Fibroblast of lung (primary cell): ENCODE measurements at regions not wholly inside any gene's neighbourhood (a gene's known extent, or its start where the extent isn't known, plus 50 kb on each side); places are given as distances from the start of the nearest gene placed in this dataset.
A peak's percentile ranks its signal among the peaks of the same experiment; 100 is the strongest.

Experiments used
- DNase-seq, 2 donors: peaks; one replicate each; pipeline versions ENCODE4 v3.0.0 to v3.0.0-alpha.2; 2010; ENCODE audit warnings: low read depth in 2 of 2
- H2AFZ ChIP-seq: 2 replicates; pipeline ENCODE4 v1.5.1; 2012; ENCODE audit warnings: low read length, control low read depth, inconsistent platforms
- H3K27ac ChIP-seq: 2 replicates; pipeline ENCODE4 v1.5.1; 2011; ENCODE audit warnings: low read length, control low read depth; ENCODE audit not compliant: insufficient read depth
- H3K27me3 ChIP-seq: 2 replicates; pipeline ENCODE4 v1.5.1; 2011; ENCODE audit warnings: mild to moderate bottlenecking, low read length; ENCODE audit not compliant: control insufficient read depth, insufficient read depth
- H3K36me3 ChIP-seq: 2 replicates; pipeline ENCODE4 v1.5.1; 2011; ENCODE audit warnings: low read length; ENCODE audit not compliant: control insufficient read depth, insufficient read depth
- H3K4me1 ChIP-seq: 2 replicates; pipeline ENCODE4 v1.5.1; 2011; ENCODE audit warnings: low read length; ENCODE audit not compliant: control insufficient read depth, insufficient read depth; ENCODE audit errors: extremely low read depth
- H3K4me2 ChIP-seq: 2 replicates; pipeline ENCODE4 v1.5.1; 2011; ENCODE audit warnings: low read length, control low read depth; ENCODE audit not compliant: insufficient read depth; ENCODE audit errors: extremely low read depth
- H3K4me3 ChIP-seq, 4 experiments: fragments of 200-600 bp in 1 of 4; sonication (generic) in 1 of 4; replicated peaks in 1 of 4; 2 replicates each; pipeline ENCODE4 v1.5.1; 2011 to 2016; ENCODE audit warnings: low read length in 4 of 4, low read depth in 3 of 4, mild to moderate bottlenecking in 3 of 4, control low read depth in 2 of 4, inconsistent platforms in 1 of 4, mixed read lengths in 1 of 4; ENCODE audit not compliant: insufficient read depth in 1 of 4; ENCODE audit errors: control extremely low read depth in 1 of 4
- H3K79me2 ChIP-seq: 2 replicates; pipeline ENCODE4 v1.5.1; 2012; ENCODE audit warnings: mild to moderate bottlenecking, low read length, inconsistent platforms; ENCODE audit not compliant: control insufficient read depth, insufficient read depth
- H3K9ac ChIP-seq: 2 replicates; pipeline ENCODE4 v1.5.1; 2011; ENCODE audit warnings: mild to moderate bottlenecking, low read length, control low read depth; ENCODE audit not compliant: insufficient read depth
- H3K9me3 ChIP-seq: 2 replicates; pipeline ENCODE4 v1.5.1; 2012; ENCODE audit warnings: low read depth, low read length; ENCODE audit not compliant: control insufficient read depth, insufficient read depth
- H4K20me1 ChIP-seq: 2 replicates; pipeline ENCODE4 v1.5.1; 2011; ENCODE audit warnings: low read length; ENCODE audit not compliant: control insufficient read depth, insufficient read depth; ENCODE audit errors: extremely low read depth
- EZH2 ChIP-seq: IDR thresholded peaks from 2 replicates; pipeline ENCODE4 v1.5.1; 2012; ENCODE audit warnings: low read length, control low read depth, mild to moderate bottlenecking; ENCODE audit errors: missing control alignments
- TF ChIP-seq, protein P1 (sequence below), 2 donors: IDR thresholded peaks in 1 of 2; conservative IDR thresholded peaks in 1 of 2; 1 replicate in 1 of 2; 2 replicates in 1 of 2; pipeline ENCODE4 v1.5.1; 2011 to 2012; ENCODE audit warnings: low read length in 2 of 2, control low read depth in 1 of 2, inconsistent platforms in 1 of 2, low read depth in 1 of 2, mild to moderate bottlenecking in 1 of 2

- no peak for TF ChIP-seq EZH2
- TF ChIP-seq, protein P1, sequence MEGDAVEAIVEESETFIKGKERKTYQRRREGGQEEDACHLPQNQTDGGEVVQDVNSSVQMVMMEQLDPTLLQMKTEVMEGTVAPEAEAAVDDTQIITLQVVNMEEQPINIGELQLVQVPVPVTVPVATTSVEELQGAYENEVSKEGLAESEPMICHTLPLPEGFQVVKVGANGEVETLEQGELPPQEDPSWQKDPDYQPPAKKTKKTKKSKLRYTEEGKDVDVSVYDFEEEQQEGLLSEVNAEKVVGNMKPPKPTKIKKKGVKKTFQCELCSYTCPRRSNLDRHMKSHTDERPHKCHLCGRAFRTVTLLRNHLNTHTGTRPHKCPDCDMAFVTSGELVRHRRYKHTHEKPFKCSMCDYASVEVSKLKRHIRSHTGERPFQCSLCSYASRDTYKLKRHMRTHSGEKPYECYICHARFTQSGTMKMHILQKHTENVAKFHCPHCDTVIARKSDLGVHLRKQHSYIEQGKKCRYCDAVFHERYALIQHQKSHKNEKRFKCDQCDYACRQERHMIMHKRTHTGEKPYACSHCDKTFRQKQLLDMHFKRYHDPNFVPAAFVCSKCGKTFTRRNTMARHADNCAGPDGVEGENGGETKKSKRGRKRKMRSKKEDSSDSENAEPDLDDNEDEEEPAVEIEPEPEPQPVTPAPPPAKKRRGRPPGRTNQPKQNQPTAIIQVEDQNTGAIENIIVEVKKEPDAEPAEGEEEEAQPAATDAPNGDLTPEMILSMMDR (conservative IDR thresholded peaks at IDR 0.05 in 1 of 2, IDR thresholded peaks at IDR 0.05 in 1 of 2; ENCODE audit: low read depth in 1 of 2, low read length in 2 of 2) = no peak
- no peak overlapping the region for H3K27ac ChIP-seq
- no peaks in the 10 kb centered on the region for H3K27me3 ChIP-seq
Measured at GRCh38 chr15:81071120-81071519, 63.0 kb upstream of the CFAP161 start.

DNA sequence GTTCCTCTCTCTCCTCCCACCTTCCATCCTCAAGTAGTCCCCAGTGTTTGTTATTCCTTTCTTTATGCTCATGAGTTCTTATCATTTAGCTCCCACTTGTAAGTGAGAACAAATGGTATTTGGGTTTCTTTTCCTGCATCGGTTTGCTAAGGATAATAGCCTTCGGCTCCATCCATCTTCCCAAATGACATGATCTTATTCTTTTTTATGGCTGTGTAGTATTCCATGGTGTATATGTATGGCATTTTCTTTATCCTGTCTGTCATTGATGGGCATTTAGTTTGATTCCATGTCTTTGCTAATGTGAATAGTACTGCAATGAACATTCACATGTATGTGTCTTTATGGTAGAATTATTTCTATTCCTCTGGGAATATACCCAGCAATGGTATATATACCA lies 62.4 kb upstream of the CFAP161 start:
- Histone ChIP-seq H3K36me3 (no peaks in the 10 kb centered on the region), H3K79me2 (no peaks in the 10 kb centered on the region), H3K4me3 (no peak overlapping the region), H3K27ac (no peak overlapping the region), H3K9ac (no peak overlapping the region), H2AFZ (no peak overlapping the region), H3K4me1 (no peaks in the 10 kb centered on the region), H3K4me2 (no peak overlapping the region), H3K27me3 (no peaks in the 10 kb centered on the region), H4K20me1 (no peaks in the 10 kb centered on the region), H3K9me3 (no peaks in the 10 kb centered on the region)
- TF ChIP-seq EZH2 = no peak
- TF ChIP-seq, protein P1 (conservative IDR thresholded peaks at IDR 0.05 in 1 of 2, IDR thresholded peaks at IDR 0.05 in 1 of 2; ENCODE audit: low read depth in 1 of 2, low read length in 2 of 2) = no peak
- no peak for DNase-seq

More at GRCh38 chr15:81071120-81071519, 63.0 kb upstream of the CFAP161 start:
- no peaks in the 10 kb centered on the region for H3K9me3 ChIP-seq
- no peaks in the 10 kb centered on the region for H3K36me3 ChIP-seq
- no peaks in the 10 kb centered on the region for H3K4me1 ChIP-seq
- no peak overlapping the region for H3K9ac ChIP-seq
- no peak overlapping the region for H3K4me2 ChIP-seq
- no peak overlapping the region for H3K4me3 ChIP-seq
- DNase-seq = peak; percentile 64 to 68
- H3K79me2 ChIP-seq = no peaks in the 10 kb centered on the region
- H4K20me1 ChIP-seq = no peaks in the 10 kb centered on the region
- H2AFZ ChIP-seq = no peak overlapping the region

DNA sequence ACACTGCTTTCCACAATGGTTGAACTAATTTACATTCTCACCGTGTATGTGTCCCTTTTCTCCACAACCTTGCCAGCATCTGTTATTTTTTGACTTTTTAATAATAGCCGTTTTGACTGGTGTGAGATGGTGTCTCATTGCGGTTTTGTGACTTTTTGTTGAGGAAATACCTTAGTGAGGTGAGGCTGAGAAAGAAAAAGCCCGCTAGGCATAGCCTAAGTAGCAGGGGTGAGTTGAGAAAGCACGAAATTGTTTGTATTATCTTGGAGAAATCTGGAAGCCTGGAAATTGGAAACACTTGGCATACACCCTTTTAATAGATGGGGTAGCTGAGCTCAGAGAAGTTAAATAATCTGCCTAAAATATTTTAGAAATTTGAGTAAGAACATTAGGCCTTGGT lies 61.5 kb upstream of the CFAP161 start:
- Histone ChIP-seq H3K27ac (no peak overlapping the region), H3K79me2 (no peaks in the 10 kb centered on the region), H3K9ac (no peak overlapping the region), H3K4me2 (no peak overlapping the region), H3K36me3 (no peaks in the 10 kb centered on the region), H4K20me1 (no peaks in the 10 kb centered on the region), H3K4me1 (no peaks in the 10 kb centered on the region), H2AFZ (no peak overlapping the region), H3K4me3 (no peak overlapping the region), H3K9me3 (no peaks in the 10 kb centered on the region), H3K27me3 (no peaks in the 10 kb centered on the region)
- DNase-seq = no peak
- TF ChIP-seq EZH2 = no peak
- TF ChIP-seq, protein P1 (conservative IDR thresholded peaks at IDR 0.05 in 1 of 2, IDR thresholded peaks at IDR 0.05 in 1 of 2; ENCODE audit: low read depth in 1 of 2, low read length in 2 of 2) = no peak
